Transverse colon (tissue), 4 donors: ENCODE measurements at regions not wholly inside any gene's neighbourhood (a gene's known extent, or its start where the extent isn't known, plus 50 kb on each side); places are given as distances from the start of the nearest gene placed in this dataset.
"Not testable (repeated sequence)": the region's sequence is repeated elsewhere in the genome, so short reads cannot be mapped to it uniquely, and the experiment has no call there.

Source experiments
- DNase-seq: peaks from one replicate; pipeline ENCODE4 v3.0.0-alpha.2; 2019
- H3K27ac ChIP-seq, 4 donors: fragments of 200-600 bp; sonication (generic); 2 replicates each; pipeline ENCODE4 v1.5.1; 2016 to 2018; ENCODE audit warnings: inconsistent platforms in 4 of 4
- H3K27me3 ChIP-seq: fragments of 200-600 bp; sonication (generic); 2 replicates; pipeline ENCODE4 v1.5.1; 2017; ENCODE audit warnings: inconsistent platforms
- H3K36me3 ChIP-seq, 4 donors: fragments of 200-600 bp; sonication (generic); 2 replicates each; pipeline ENCODE4 v1.5.1; 2017 to 2019; ENCODE audit warnings: inconsistent platforms in 4 of 4
- H3K4me1 ChIP-seq, 4 donors: fragments of 200-600 bp; sonication (generic); 2 replicates each; pipeline ENCODE4 v1.5.1; 2017 to 2020; ENCODE audit warnings: inconsistent platforms in 4 of 4
- H3K4me3 ChIP-seq, 4 donors: fragments of 200-600 bp; sonication (generic); 1 replicate in 1 of 4; 2 replicates in 3 of 4; pipeline versions ENCODE4 v1.5.1 to v1.6.1; 2017 to 2019; ENCODE audit warnings: inconsistent platforms in 4 of 4
- H3K9me3 ChIP-seq, 2 donors: fragments of 200-600 bp; sonication (generic); 2 replicates each; pipeline ENCODE4 v1.5.1; 2017 to 2019; ENCODE audit warnings: inconsistent platforms in 2 of 2
- EP300 ChIP-seq: sonication (generic); formaldehyde crosslinking; IDR thresholded peaks from one replicate; pipeline ENCODE4 v1.6.1; 2017; ENCODE audit warnings: antibody characterized with exemption, low read depth
- POLR2A ChIP-seq: fragments of 450-650 bp; IDR thresholded peaks from one replicate; pipeline ENCODE4 v1.6.1; 2016; ENCODE audit warnings: antibody characterized with exemption, mild to moderate bottlenecking, moderate library complexity
- POLR2AphosphoS5 ChIP-seq, 3 donors: sonication (generic); formaldehyde crosslinking; IDR thresholded peaks; one replicate each; pipeline ENCODE4 v1.6.1; 2016; ENCODE audit warnings: antibody characterized with exemption in 3 of 3
- WGBS, 2 donors: methylation state at CpG; one replicate each; pipeline ENCODE4 v1.1.5; 2018; ENCODE audit warnings: low coverage in 1 of 2; 5-methylcytosine and 5-hydroxymethylcytosine counted together
- in situ Hi-C, 4 donors: fragments of 200-750 bp; cut with MboI; loops; one replicate each; pipeline versions ENCODE4 v1.15.0 to v1.15.1; 2017; ENCODE audit warnings: low sequenced_read_pairs in 3 of 4, low pct_ligation_motif_present in 1 of 4, low pct_unique_long_range_greater_than_20kb in 1 of 4
- intact Hi-C: fragments of 100-400 bp; cut with DNase I; formaldehyde crosslinking; loops from one replicate; pipeline ENCODE4 v1.15.1; 2023; ENCODE audit warnings: low total_unique reads
- TF ChIP-seq, protein P1 (sequence below), 5 experiments: fragments of 200-600 bp in 3 of 5; fragments of 450-650 bp in 2 of 5; sonication (generic) in 3 of 5; IDR thresholded peaks; 1 replicate in 2 of 5; 2 replicates in 3 of 5; pipeline ENCODE4 v1.5.1; 2016 to 2017; ENCODE audit warnings: antibody characterized with exemption in 5 of 5, inconsistent platforms in 3 of 5, mild to moderate bottlenecking in 2 of 5, moderate library complexity in 1 of 5

DNA sequence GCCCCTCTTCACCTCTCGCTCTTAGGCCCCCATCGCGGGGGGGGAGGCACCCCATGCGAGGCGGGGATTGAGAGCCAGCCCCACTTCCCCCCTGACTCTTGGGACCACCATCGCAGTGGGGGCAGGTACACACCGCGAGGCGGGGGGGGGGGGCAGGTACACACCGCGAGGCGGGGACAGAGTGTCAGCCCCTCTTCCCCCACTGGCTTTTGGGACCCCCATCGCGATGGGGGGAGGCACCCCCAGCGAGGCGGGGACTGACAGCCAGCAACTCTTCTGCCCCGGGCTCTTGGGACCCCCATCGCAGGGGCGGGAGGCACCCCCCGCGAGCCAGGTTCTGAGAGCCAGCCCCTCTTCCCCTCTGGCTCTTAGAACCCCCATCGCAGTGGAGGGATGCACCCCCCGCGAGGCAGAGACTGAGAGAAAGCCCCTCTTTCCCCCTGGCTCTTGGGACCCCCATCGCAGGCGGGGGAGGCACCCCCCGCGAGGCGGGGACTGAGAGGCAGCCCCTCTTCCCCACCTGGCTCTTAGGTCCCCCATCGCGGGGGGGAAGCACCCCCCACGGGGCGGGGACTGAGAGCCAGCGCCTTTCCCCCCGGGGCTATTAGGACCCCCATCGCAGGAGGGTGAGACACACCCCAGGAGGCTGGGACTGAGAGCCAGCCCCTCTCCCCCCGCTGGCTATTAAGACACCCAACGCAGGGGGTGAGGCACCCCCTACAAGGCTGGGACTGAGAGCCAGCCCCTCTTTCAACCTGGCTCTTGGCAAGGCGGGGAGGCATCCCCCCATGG, 196.5 kb upstream of the PZP start:
- Histone ChIP-seq H3K4me1 (no peaks in the 10 kb centered on the region), H3K4me3 (no peak overlapping the region), H3K36me3 (no peaks in the 10 kb centered on the region), H3K27me3 (no peaks in the 10 kb centered on the region), H3K9me3 (no peaks in the 10 kb centered on the region), H3K27ac (no peak overlapping the region)
- intact Hi-C loops (loop anchor here (1.0 kb wide), 1 partner anchor 32 kb away; no protein-coding TSS in a partner anchor), in situ Hi-C loops (no loop called here)
- no peak for TF ChIP-seq POLR2A
- TF ChIP-seq POLR2AphosphoS5 (IDR thresholded peaks at IDR 0.05): no peak
- TF ChIP-seq, protein P1, sequence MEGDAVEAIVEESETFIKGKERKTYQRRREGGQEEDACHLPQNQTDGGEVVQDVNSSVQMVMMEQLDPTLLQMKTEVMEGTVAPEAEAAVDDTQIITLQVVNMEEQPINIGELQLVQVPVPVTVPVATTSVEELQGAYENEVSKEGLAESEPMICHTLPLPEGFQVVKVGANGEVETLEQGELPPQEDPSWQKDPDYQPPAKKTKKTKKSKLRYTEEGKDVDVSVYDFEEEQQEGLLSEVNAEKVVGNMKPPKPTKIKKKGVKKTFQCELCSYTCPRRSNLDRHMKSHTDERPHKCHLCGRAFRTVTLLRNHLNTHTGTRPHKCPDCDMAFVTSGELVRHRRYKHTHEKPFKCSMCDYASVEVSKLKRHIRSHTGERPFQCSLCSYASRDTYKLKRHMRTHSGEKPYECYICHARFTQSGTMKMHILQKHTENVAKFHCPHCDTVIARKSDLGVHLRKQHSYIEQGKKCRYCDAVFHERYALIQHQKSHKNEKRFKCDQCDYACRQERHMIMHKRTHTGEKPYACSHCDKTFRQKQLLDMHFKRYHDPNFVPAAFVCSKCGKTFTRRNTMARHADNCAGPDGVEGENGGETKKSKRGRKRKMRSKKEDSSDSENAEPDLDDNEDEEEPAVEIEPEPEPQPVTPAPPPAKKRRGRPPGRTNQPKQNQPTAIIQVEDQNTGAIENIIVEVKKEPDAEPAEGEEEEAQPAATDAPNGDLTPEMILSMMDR (IDR thresholded peaks at IDR 0.05): no peak
- TF ChIP-seq EP300: no peak
- no peak for DNase-seq
- WGBS, 2 donors: 94% methylated on average over 7 of the region's 39 CpGs; no CpG with 5 or more reads in 1 of the 2 donors

DNA sequence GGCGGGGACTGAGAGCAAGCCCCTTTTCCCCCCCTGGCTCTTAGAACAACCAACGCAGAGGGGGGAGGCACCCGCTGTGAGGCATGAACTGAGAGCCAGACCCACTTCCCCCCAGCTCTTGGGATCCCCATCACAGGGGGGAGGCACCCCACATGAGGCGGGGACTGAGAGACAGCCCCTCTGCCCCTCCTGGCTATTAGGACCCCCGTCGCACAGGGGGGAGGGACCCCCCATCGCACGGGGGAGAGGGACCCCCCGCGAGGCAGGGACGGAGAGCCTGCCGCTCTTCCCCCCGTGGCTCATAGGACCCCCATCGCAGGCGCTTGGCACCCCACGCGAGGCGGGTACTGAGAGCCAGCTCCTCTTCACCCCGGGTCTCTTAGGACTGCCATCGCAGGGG, 195.8 kb upstream of the PZP start:
- WGBS, 2 donors: 87% methylated on average over 11 of the region's 20 CpGs; no CpG with 5 or more reads in 1 of the 2 donors
- in situ Hi-C loops (no loop called here), intact Hi-C loops (loop anchor here (1.0 kb wide), 1 partner anchor 32 kb away; no protein-coding TSS in a partner anchor)
- Histone ChIP-seq H3K4me3 (no peak overlapping the region), H3K27me3 (no peaks in the 10 kb centered on the region), H3K4me1 (no peaks in the 10 kb centered on the region), H3K27ac (no peak overlapping the region), H3K9me3 (no peaks in the 10 kb centered on the region), H3K36me3 (no peaks in the 10 kb centered on the region)
- TF ChIP-seq EP300 (no peak), POLR2A (no peak)
- TF ChIP-seq, protein P1 (IDR thresholded peaks at IDR 0.05): no peak
- no peak for DNase-seq

DNA sequence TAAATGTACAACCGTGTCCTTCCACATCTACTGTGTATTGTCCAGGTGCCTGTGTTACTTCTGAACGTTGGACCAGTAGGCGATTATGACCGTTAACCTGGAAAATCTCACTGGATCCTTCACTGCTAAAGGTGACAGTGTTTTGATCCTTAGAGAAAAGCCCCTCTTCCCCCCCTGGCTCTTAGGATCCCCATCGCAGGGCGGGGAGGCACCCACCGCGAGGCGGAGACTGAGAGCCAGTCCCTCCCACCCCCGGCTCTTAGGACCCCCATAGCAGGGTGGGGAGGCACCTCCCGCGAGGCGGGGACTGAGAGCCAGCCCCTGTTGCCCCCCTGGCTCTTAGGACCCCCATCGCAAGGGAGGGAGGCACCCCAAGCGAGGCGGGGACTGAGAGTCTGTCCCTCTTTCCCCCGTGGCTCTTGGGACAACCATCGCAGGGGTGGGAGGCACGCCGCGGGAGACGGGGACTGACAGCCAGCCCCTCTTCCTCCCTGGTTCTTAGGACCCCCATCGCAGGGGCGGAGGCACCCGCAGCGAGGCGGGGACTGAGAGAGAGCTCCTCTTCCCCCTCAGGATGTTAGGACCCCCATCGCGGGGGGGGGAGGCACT, 194.3 kb upstream of the PZP start:
- DNase-seq: not testable (repeated sequence)

DNA sequence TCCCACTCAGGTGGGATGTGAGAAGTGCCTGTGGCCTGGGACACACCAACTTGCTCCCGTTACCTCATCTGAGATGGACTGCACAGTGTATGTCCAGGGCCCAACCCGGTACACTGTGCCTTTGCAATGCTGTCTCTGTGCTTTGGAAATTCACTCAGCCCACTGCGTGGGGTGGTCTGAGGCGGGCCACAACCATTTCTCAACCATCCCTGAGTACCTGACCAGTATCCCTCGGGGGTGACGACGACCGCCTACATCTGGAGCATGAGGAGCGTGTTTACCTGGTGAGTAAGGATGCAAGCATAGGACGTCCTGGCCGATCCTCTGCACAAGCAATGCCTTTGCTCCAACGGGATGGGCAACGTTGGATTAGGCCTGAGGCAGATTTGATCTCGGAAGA, 188.2 kb upstream of the PZP start:
- in situ Hi-C loops, H3K4me1 ChIP-seq, H3K9me3 ChIP-seq, H3K36me3 ChIP-seq, H3K27me3 ChIP-seq, intact Hi-C loops, DNase-seq, H3K4me3 ChIP-seq, H3K27ac ChIP-seq: not testable (repeated sequence)
- 97 to 98% methylated on average over 8 to 14 of the region's 14 CpGs for WGBS, 2 donors

More for the DNA sequence above, 194.3 kb upstream of the PZP start:
- H3K4me3 ChIP-seq, H3K9me3 ChIP-seq, intact Hi-C loops, H3K27me3 ChIP-seq, in situ Hi-C loops, H3K36me3 ChIP-seq, H3K4me1 ChIP-seq, H3K27ac ChIP-seq: not testable (repeated sequence)
- whole genome bisulfite sequencing, 2 donors: 86% methylated on average over 14 of the region's 29 CpGs; no CpG with 5 or more reads in 1 of the 2 donors

DNA sequence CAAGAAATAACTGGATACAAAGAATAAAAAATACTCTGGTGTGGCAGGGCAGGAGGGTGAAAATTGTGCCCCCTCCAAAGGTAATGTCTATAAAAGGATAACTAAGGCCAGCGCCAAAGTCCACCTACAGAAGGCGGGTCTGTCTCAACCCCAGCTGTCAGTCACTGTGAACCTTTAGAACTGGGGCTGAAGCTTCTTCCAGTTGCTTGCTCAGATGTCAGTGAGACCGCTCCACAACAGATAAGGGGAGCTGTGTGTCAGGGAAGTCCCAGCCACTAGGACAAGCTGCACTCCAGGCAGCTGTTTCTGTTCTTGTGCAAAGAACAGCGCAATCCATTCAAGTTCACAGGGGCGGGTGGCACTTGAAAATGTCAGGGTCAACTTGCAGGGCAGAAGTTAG, 187.0 kb upstream of the PZP start:
- H3K27ac ChIP-seq, DNase-seq, intact Hi-C loops, H3K27me3 ChIP-seq, H3K36me3 ChIP-seq, H3K4me1 ChIP-seq, in situ Hi-C loops, H3K4me3 ChIP-seq, H3K9me3 ChIP-seq: not testable (repeated sequence)
- WGBS, 2 donors: 94 to 100% methylated on average over 2 of the region's 5 CpGs
